Fibroblast of lung (primary cell): ENCODE measurements at regions not wholly inside any gene's neighbourhood (a gene's known extent, or its start where the extent isn't known, plus 50 kb on each side); places are given as distances from the start of the nearest gene placed in this dataset.
"Not testable (repeated sequence)": the region's sequence is repeated elsewhere in the genome, so short reads cannot be mapped to it uniquely, and the experiment has no call there.

Experiments
- DNase-seq, 2 donors: peaks; one replicate each; pipeline versions ENCODE4 v3.0.0 to v3.0.0-alpha.2; 2010; ENCODE audit warnings: low read depth in 2 of 2
- H2AFZ ChIP-seq: 2 replicates; pipeline ENCODE4 v1.5.1; 2012; ENCODE audit warnings: low read length, control low read depth, inconsistent platforms
- H3K27ac ChIP-seq: 2 replicates; pipeline ENCODE4 v1.5.1; 2011; ENCODE audit warnings: low read length, control low read depth; ENCODE audit not compliant: insufficient read depth
- H3K27me3 ChIP-seq: 2 replicates; pipeline ENCODE4 v1.5.1; 2011; ENCODE audit warnings: mild to moderate bottlenecking, low read length; ENCODE audit not compliant: control insufficient read depth, insufficient read depth
- H3K36me3 ChIP-seq: 2 replicates; pipeline ENCODE4 v1.5.1; 2011; ENCODE audit warnings: low read length; ENCODE audit not compliant: control insufficient read depth, insufficient read depth
- H3K4me1 ChIP-seq: 2 replicates; pipeline ENCODE4 v1.5.1; 2011; ENCODE audit warnings: low read length; ENCODE audit not compliant: control insufficient read depth, insufficient read depth; ENCODE audit errors: extremely low read depth
- H3K4me2 ChIP-seq: 2 replicates; pipeline ENCODE4 v1.5.1; 2011; ENCODE audit warnings: low read length, control low read depth; ENCODE audit not compliant: insufficient read depth; ENCODE audit errors: extremely low read depth
- H3K4me3 ChIP-seq, 4 experiments: fragments of 200-600 bp in 1 of 4; sonication (generic) in 1 of 4; replicated peaks in 1 of 4; 2 replicates each; pipeline ENCODE4 v1.5.1; 2011 to 2016; ENCODE audit warnings: low read length in 4 of 4, low read depth in 3 of 4, mild to moderate bottlenecking in 3 of 4, control low read depth in 2 of 4, inconsistent platforms in 1 of 4, mixed read lengths in 1 of 4; ENCODE audit not compliant: insufficient read depth in 1 of 4; ENCODE audit errors: control extremely low read depth in 1 of 4
- H3K79me2 ChIP-seq: 2 replicates; pipeline ENCODE4 v1.5.1; 2012; ENCODE audit warnings: mild to moderate bottlenecking, low read length, inconsistent platforms; ENCODE audit not compliant: control insufficient read depth, insufficient read depth
- H3K9ac ChIP-seq: 2 replicates; pipeline ENCODE4 v1.5.1; 2011; ENCODE audit warnings: mild to moderate bottlenecking, low read length, control low read depth; ENCODE audit not compliant: insufficient read depth
- H3K9me3 ChIP-seq: 2 replicates; pipeline ENCODE4 v1.5.1; 2012; ENCODE audit warnings: low read depth, low read length; ENCODE audit not compliant: control insufficient read depth, insufficient read depth
- H4K20me1 ChIP-seq: 2 replicates; pipeline ENCODE4 v1.5.1; 2011; ENCODE audit warnings: low read length; ENCODE audit not compliant: control insufficient read depth, insufficient read depth; ENCODE audit errors: extremely low read depth
- CTCF ChIP-seq, 2 donors: IDR thresholded peaks in 1 of 2; conservative IDR thresholded peaks in 1 of 2; 1 replicate in 1 of 2; 2 replicates in 1 of 2; pipeline ENCODE4 v1.5.1; 2011 to 2012; ENCODE audit warnings: low read length in 2 of 2, control low read depth in 1 of 2, inconsistent platforms in 1 of 2, low read depth in 1 of 2, mild to moderate bottlenecking in 1 of 2
- EZH2 ChIP-seq: IDR thresholded peaks from 2 replicates; pipeline ENCODE4 v1.5.1; 2012; ENCODE audit warnings: low read length, control low read depth, mild to moderate bottlenecking; ENCODE audit errors: missing control alignments

GRCh38 chr1:195851016-195851601 lies 757.1 kb downstream of the KCNT2 start:
- H3K4me1 ChIP-seq, result no peaks in the 10 kb centered on the region
- H3K79me2 ChIP-seq, result no peaks in the 10 kb centered on the region
- no peaks in the 10 kb centered on the region for H3K9me3 ChIP-seq
- no peak overlapping the region for H3K27ac ChIP-seq
- no peak overlapping the region for H3K9ac ChIP-seq
- no peak overlapping the region for H3K4me3 ChIP-seq
- no peak overlapping the region for H2AFZ ChIP-seq
- no peaks in the 10 kb centered on the region for H4K20me1 ChIP-seq
- DNase-seq, result no peak
- no peaks in the 10 kb centered on the region for H3K27me3 ChIP-seq
- no peak for TF ChIP-seq EZH2
- TF ChIP-seq CTCF (conservative IDR thresholded peaks at IDR 0.05 in 1 of 2, IDR thresholded peaks at IDR 0.05 in 1 of 2; ENCODE audit: low read depth in 1 of 2, low read length in 2 of 2), result no peak
- H3K4me2 ChIP-seq, result no peak overlapping the region
- H3K36me3 ChIP-seq, result no peaks in the 10 kb centered on the region

- H4K20me1 ChIP-seq, result no peaks in the 10 kb centered on the region
- no peak overlapping the region for H3K9ac ChIP-seq
- no peak overlapping the region for H3K27ac ChIP-seq
- H3K4me2 ChIP-seq, result no peak overlapping the region
- no peaks in the 10 kb centered on the region for H3K36me3 ChIP-seq
- H3K4me1 ChIP-seq, result no peaks in the 10 kb centered on the region
- no peak overlapping the region for H3K4me3 ChIP-seq
- DNase-seq, result no peak
- no peaks in the 10 kb centered on the region for H3K9me3 ChIP-seq
- no peak for TF ChIP-seq CTCF (conservative IDR thresholded peaks at IDR 0.05 in 1 of 2, IDR thresholded peaks at IDR 0.05 in 1 of 2; ENCODE audit: low read depth in 1 of 2, low read length in 2 of 2)
- no peak for TF ChIP-seq EZH2
- no peak overlapping the region for H2AFZ ChIP-seq
- no peaks in the 10 kb centered on the region for H3K79me2 ChIP-seq
- no peaks in the 10 kb centered on the region for H3K27me3 ChIP-seq
Observed at GRCh38 chr1:195849180-195849579, 759.1 kb downstream of the KCNT2 start.

- not testable (repeated sequence) for H3K9me3 ChIP-seq, H2AFZ ChIP-seq, H3K9ac ChIP-seq, H3K4me3 ChIP-seq, H3K27me3 ChIP-seq, H3K4me2 ChIP-seq, H3K27ac ChIP-seq, H3K4me1 ChIP-seq, H3K79me2 ChIP-seq, H3K36me3 ChIP-seq, H4K20me1 ChIP-seq, DNase-seq
Observed at GRCh38 chr1:195847957-195848875, 760.0 kb downstream of the KCNT2 start.
